BE2C (cell line): ENCODE measurements at regions not wholly inside any gene's neighbourhood (a gene's known extent, or its start where the extent isn't known, plus 50 kb on each side); places are given as distances from the start of the nearest gene placed in this dataset.

Source experiments
- DNase-seq: peaks from one replicate; pipeline ENCODE4 v3.0.0-alpha.2; 2020
- H3K27me3 ChIP-seq: fragments of 250-450 bp; sonication (Bioruptor Pico); 2 replicates; pipeline ENCODE4 v1.5.1; 2020; ENCODE audit warnings: mild to moderate bottlenecking
- H3K36me3 ChIP-seq: fragments of 250-450 bp; sonication (Bioruptor Pico); 2 replicates; pipeline ENCODE4 v1.5.1; 2020; ENCODE audit warnings: mild to moderate bottlenecking
- H3K4me1 ChIP-seq: fragments of 250-450 bp; sonication (Bioruptor Pico); 2 replicates; pipeline ENCODE4 v1.5.1; 2020
- H3K4me3 ChIP-seq: 2 replicates; pipeline ENCODE4 v1.5.1; 2011; ENCODE audit warnings: low read depth, low read length
- H3K9me3 ChIP-seq: fragments of 250-450 bp; sonication (Bioruptor Pico); 2 replicates; pipeline ENCODE4 v1.5.1; 2020
- TF ChIP-seq, protein P1 (sequence below): IDR thresholded peaks from 2 replicates; pipeline ENCODE4 v1.5.1; 2012; ENCODE audit warnings: mild to moderate bottlenecking, low read depth, low read length

DNA sequence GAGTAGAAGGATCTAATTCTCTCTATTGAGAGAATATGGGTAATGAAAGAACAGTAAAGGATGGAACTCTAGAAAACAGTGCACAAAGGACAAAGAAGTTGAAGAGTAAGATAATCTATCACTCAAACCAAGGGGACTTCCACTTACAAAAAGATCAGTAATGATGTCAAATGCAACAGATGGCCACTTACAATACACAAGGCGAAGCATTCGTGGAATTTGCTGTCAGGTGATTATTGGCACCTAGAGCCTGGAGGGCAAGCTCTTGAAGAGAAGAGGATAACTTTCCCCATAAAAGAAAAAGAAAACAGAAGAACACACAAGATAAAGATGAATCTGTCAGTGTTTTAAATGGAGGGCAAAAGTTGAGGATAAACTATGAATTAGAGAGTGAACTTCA is 256.0 kb upstream of the TCF21 start:
- Histone ChIP-seq H3K4me1 (no peaks in the 10 kb centered on the region), H3K36me3 (no peaks in the 10 kb centered on the region), H3K9me3 (no peaks in the 10 kb centered on the region), H3K4me3 (no peak overlapping the region), H3K27me3 (peaks cover 11% of the 10 kb centered on the region)
- no peak for DNase-seq
- TF ChIP-seq, protein P1, sequence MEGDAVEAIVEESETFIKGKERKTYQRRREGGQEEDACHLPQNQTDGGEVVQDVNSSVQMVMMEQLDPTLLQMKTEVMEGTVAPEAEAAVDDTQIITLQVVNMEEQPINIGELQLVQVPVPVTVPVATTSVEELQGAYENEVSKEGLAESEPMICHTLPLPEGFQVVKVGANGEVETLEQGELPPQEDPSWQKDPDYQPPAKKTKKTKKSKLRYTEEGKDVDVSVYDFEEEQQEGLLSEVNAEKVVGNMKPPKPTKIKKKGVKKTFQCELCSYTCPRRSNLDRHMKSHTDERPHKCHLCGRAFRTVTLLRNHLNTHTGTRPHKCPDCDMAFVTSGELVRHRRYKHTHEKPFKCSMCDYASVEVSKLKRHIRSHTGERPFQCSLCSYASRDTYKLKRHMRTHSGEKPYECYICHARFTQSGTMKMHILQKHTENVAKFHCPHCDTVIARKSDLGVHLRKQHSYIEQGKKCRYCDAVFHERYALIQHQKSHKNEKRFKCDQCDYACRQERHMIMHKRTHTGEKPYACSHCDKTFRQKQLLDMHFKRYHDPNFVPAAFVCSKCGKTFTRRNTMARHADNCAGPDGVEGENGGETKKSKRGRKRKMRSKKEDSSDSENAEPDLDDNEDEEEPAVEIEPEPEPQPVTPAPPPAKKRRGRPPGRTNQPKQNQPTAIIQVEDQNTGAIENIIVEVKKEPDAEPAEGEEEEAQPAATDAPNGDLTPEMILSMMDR, result no peak

DNA sequence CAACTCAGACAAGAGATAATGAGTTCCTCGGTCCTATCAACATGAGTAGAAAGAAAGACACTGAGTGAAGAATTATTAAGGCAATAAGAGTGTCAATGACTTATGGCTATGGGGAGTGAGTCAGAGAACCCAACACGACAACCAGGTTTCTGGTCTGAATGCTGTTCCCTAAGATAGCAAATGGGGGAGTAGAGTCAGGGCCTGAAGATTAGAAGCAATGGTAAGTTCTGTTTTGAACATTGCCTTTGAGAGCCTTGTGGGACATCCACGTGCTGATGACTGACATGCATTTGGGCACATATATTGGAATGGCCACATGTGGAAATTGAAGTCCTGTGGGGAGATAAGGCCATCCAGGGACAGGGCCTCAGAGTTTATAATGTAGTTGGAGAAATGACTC is 254.4 kb upstream of the TCF21 start:
- TF ChIP-seq, protein P1, result no peak
- Histone ChIP-seq H3K4me1 (no peaks in the 10 kb centered on the region), H3K27me3 (peaks cover 8% of the 10 kb centered on the region), H3K9me3 (no peaks in the 10 kb centered on the region), H3K36me3 (no peaks in the 10 kb centered on the region), H3K4me3 (no peak overlapping the region)
- DNase-seq, result no peak

DNA sequence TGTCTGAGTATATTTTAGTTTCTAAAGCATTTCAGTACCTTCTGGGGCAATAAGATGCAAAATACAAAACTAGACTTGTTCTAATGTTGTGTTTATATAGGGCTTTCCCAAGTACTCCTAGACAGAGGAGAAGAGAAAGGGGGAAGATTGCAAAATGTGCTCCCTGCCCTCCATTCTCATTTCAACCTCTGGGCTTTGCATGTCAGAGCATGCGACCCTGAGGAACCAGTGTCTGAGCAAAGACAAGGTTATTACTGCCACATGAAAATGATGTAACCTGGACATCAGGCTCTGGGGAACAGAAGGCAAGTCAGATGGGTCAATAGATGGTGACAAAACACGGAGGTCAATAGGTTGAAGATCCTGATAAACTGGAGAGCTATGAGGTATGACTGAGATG is 253.5 kb upstream of the TCF21 start:
- peaks cover 8% of the 10 kb centered on the region for H3K27me3 ChIP-seq
- H3K9me3 ChIP-seq, result no peaks in the 10 kb centered on the region
- TF ChIP-seq, protein P1, result no peak
- H3K36me3 ChIP-seq, result no peaks in the 10 kb centered on the region
- no peaks in the 10 kb centered on the region for H3K4me1 ChIP-seq
- H3K4me3 ChIP-seq, result no peak overlapping the region
- DNase-seq, result no peak

DNA sequence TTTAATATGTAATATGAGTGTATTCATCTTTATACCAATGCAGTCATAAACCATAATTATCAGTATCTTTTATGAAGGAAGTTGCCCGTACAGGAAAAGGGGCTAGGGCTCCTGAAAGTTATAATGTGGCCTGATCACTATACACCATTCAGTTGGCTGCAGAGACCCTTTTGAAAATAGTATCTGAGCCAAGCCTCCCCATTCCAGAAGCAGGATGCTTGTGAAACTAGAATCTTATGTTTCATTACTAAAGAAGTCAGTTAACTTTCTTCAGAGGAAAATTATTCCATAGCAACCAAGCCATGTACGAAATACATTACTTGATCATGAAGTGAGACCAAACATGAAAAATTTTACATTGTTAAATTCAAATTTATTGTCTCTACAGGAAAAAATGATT is 251.5 kb upstream of the TCF21 start:
- Histone ChIP-seq H3K27me3 (peaks cover 8% of the 10 kb centered on the region), H3K4me3 (no peak overlapping the region), H3K36me3 (no peaks in the 10 kb centered on the region), H3K4me1 (no peaks in the 10 kb centered on the region), H3K9me3 (no peaks in the 10 kb centered on the region)
- DNase-seq, result no peak
- TF ChIP-seq, protein P1, result no peak

DNA sequence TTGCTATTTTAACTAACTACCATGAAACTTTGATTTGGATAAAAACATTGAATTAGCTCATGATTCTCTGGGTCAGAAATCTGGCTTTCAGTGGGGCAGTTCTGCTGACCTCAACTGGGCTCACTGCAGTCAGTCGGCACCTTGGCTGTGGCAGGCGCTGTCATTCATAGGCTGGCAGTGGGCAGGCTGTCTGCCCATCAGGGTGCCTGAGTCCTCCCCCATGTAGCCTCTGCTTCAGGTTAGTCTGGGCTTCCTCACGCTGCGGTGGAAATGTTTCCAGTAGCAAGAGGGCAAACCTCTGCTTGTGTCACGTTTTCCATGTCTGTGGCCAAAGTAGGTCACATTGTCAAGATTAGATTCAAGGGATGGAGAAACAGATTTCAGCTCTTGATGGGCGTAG is 251.0 kb upstream of the TCF21 start:
- no peak overlapping the region for H3K4me3 ChIP-seq
- no peak for DNase-seq
- peaks cover 6% of the 10 kb centered on the region for H3K27me3 ChIP-seq
- H3K36me3 ChIP-seq, result no peaks in the 10 kb centered on the region
- TF ChIP-seq, protein P1, result no peak
- H3K9me3 ChIP-seq, result no peaks in the 10 kb centered on the region
- no peaks in the 10 kb centered on the region for H3K4me1 ChIP-seq

DNA sequence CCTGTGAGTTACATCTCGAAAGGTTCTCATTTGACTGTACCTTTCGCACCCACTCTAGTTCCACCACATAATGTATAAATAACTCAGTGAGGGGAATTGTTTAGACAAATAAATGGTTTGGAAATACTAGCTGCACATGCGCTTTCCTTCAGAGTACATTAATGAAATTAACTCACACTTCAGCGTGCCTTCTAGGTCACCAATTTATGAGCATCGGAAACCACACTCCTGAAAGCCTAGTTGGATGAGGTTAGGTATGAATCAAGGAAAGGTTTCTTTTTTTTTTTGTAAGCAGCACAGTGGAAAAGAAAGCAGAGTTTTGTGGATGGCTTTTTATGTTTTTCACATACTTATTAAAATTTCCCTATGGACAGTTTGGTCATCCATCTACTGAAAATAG is 247.8 kb upstream of the TCF21 start:
- H3K36me3 ChIP-seq, result no peaks in the 10 kb centered on the region
- no peak overlapping the region for H3K4me3 ChIP-seq
- no peaks in the 10 kb centered on the region for H3K9me3 ChIP-seq
- no peak for DNase-seq
- H3K27me3 ChIP-seq, result peaks cover 16% of the 10 kb centered on the region
- H3K4me1 ChIP-seq, result no peaks in the 10 kb centered on the region
- TF ChIP-seq, protein P1, result no peak
